H1 (cell line): ENCODE measurements at regions not wholly inside any gene's neighbourhood (a gene's known extent, or its start where the extent isn't known, plus 50 kb on each side); places are given as distances from the start of the nearest gene placed in this dataset.

Experiments
- CTCF ChIA-PET: fragments of 300-600 bp; sonication (Branson Sonifier 250); formaldehyde crosslinking; loops from one replicate; lab custom pipeline; 2021; ENCODE audit not compliant: partially characterized antibody; lab: Charles Lee
- POLR2A ChIA-PET: fragments of 300-600 bp; sonication (Branson Sonifier 250); formaldehyde crosslinking; loops from one replicate; lab custom pipeline; 2021; ENCODE audit warnings: inconsistent platforms; ENCODE audit not compliant: partially characterized antibody; lab: Charles Lee
- DNase-seq, 2 experiments: peaks; one replicate each; pipeline versions ENCODE4 v3.0.0 to v3.0.0-alpha.2; 2010 to 2022; ENCODE audit warnings: low spot score in 2 of 2, low read depth in 1 of 2, mixed read lengths in 1 of 2
- FAIRE-seq: peaks from 2 replicates; lab custom pipeline; 2011; peaks lifted over from hg19 to GRCh38; lab: Jason Lieb, UNC
- H2AFZ ChIP-seq: 2 replicates; pipeline ENCODE4 v1.8.1; 2012; ENCODE audit warnings: low read length, inconsistent platforms
- H2AK5ac ChIP-seq: 2 replicates; pipeline ENCODE4 v1.6.1; 2013; ENCODE audit warnings: low read depth, low read length
- H2BK120ac ChIP-seq: replicated peaks from 2 replicates; pipeline ENCODE3; 2013; ENCODE audit warnings: low read depth, low read length, inconsistent platforms
- H2BK12ac ChIP-seq: 2 replicates; pipeline ENCODE4 v1.6.1; 2013; ENCODE audit warnings: low read depth, low read length
- H2BK15ac ChIP-seq: 2 replicates; pipeline ENCODE4 v1.6.1; 2013; ENCODE audit warnings: low read length
- H2BK20ac ChIP-seq: 2 replicates; pipeline ENCODE4 v1.6.1; 2013; ENCODE audit warnings: low read length
- H2BK5ac ChIP-seq: 2 replicates; pipeline ENCODE4 v1.6.1; 2013; ENCODE audit warnings: low read depth, low read length
- H3K14ac ChIP-seq: 2 replicates; pipeline ENCODE4 v1.6.1; 2013; ENCODE audit warnings: inconsistent platforms; ENCODE audit not compliant: insufficient read length
- H3K18ac ChIP-seq: 2 replicates; pipeline ENCODE4 v1.6.1; 2013; ENCODE audit warnings: low read length; ENCODE audit errors: extremely low read depth
- H3K23ac ChIP-seq: 2 replicates; pipeline ENCODE4 v1.6.1; 2013; ENCODE audit warnings: inconsistent platforms; ENCODE audit not compliant: insufficient read length
- H3K23me2 ChIP-seq: 2 replicates; pipeline ENCODE4 v1.6.1; 2013; ENCODE audit warnings: low read depth, low read length
- H3K27ac ChIP-seq: 2 replicates; pipeline ENCODE4 v1.6.1; 2011; ENCODE audit warnings: low read depth, low read length, inconsistent platforms
- H3K27me3 ChIP-seq, 4 experiments: replicated peaks in 1 of 4; 1 replicate in 1 of 4; 2 replicates in 3 of 4; pipeline versions ENCODE4 v1.6.1 to v1.8.1; 2011 to 2013; ENCODE audit warnings: low read length in 3 of 4, mild to moderate bottlenecking in 3 of 4, inconsistent platforms in 2 of 4, mixed read lengths in 2 of 4, moderate library complexity in 1 of 4; ENCODE audit not compliant: control insufficient read depth in 3 of 4, insufficient read depth in 3 of 4; ENCODE audit errors: extremely low read depth in 1 of 4
- H3K36me3 ChIP-seq, 4 experiments: 2 replicates each; pipeline versions ENCODE4 v1.6.1 to v1.8.1; 2011 to 2013; ENCODE audit warnings: mild to moderate bottlenecking in 4 of 4, low read length in 3 of 4, moderate library complexity in 2 of 4, control low read depth in 1 of 4, inconsistent platforms in 1 of 4; ENCODE audit not compliant: insufficient read depth in 4 of 4, control insufficient read depth in 2 of 4
- H3K4ac ChIP-seq: replicated peaks from 2 replicates; pipeline ENCODE3; 2013; ENCODE audit warnings: low read length, low read depth, mixed read lengths, inconsistent platforms; ENCODE audit not compliant: insufficient read length
- H3K4me1 ChIP-seq, 4 experiments: replicated peaks in 1 of 4; 1 replicate in 1 of 4; 2 replicates in 3 of 4; pipeline versions ENCODE4 v1.6.1 to v1.8.1; 2011 to 2013; ENCODE audit warnings: low read length in 3 of 4, inconsistent platforms in 2 of 4, mixed read lengths in 1 of 4; ENCODE audit not compliant: insufficient read depth in 4 of 4, control insufficient read depth in 3 of 4
- H3K4me2 ChIP-seq, 2 experiments: 2 replicates each; pipeline versions ENCODE4 v1.6.1 to v1.8.1; 2011 to 2013; ENCODE audit warnings: low read depth in 2 of 2, low read length in 2 of 2, control low read depth in 1 of 2, inconsistent platforms in 1 of 2, mild to moderate bottlenecking in 1 of 2; ENCODE audit not compliant: insufficient read depth in 1 of 2
- H3K4me3 ChIP-seq, 4 experiments: fragments of 200-600, 300-600 bp in 1 of 4; sonication (generic), shearing (Covaris generic), sonication (Bioruptor Twin) in 1 of 4; 2 replicates each; pipeline versions ENCODE4 v1.5.1 to v1.8.1; 2011 to 2016; ENCODE audit warnings: low read length in 4 of 4, low read depth in 3 of 4, control low read depth in 2 of 4, inconsistent platforms in 2 of 4, mild to moderate bottlenecking in 2 of 4, mixed read lengths in 1 of 4, moderate library complexity in 1 of 4; ENCODE audit not compliant: insufficient read depth in 2 of 4; ENCODE audit errors: extremely low read depth in 1 of 4
- H3K56ac ChIP-seq: replicated peaks from 2 replicates; pipeline ENCODE3; 2013; ENCODE audit warnings: low read depth, mild to moderate bottlenecking, mixed read lengths, low read length, inconsistent platforms; ENCODE audit not compliant: insufficient read length
- H3K79me1 ChIP-seq: 2 replicates; pipeline ENCODE4 v1.6.1; 2013; ENCODE audit warnings: low read depth, low read length, control low read depth
- H3K79me2 ChIP-seq, 2 experiments: 2 replicates each; pipeline versions ENCODE4 v1.6.1 to v1.8.1; 2012 to 2013; ENCODE audit warnings: low read length in 2 of 2, mild to moderate bottlenecking in 2 of 2, inconsistent platforms in 1 of 2; ENCODE audit not compliant: insufficient read depth in 2 of 2, control insufficient read depth in 1 of 2
- H3K9ac ChIP-seq, 4 experiments: replicated peaks in 1 of 4; 1 replicate in 1 of 4; 2 replicates in 3 of 4; pipeline versions ENCODE4 v1.6.1 to v1.8.1; 2011 to 2013; ENCODE audit warnings: low read depth in 3 of 4, low read length in 3 of 4, control low read depth in 2 of 4, mild to moderate bottlenecking in 2 of 4, moderate library complexity in 2 of 4, inconsistent platforms in 1 of 4; ENCODE audit errors: extremely low read depth in 1 of 4
- H3K9me3 ChIP-seq, 2 experiments: 2 replicates each; pipeline versions ENCODE4 v1.6.1 to v1.8.1; 2012 to 2013; ENCODE audit warnings: mild to moderate bottlenecking in 2 of 2, moderate library complexity in 2 of 2, control low read depth in 1 of 2, inconsistent platforms in 1 of 2, low read depth in 1 of 2, low read length in 1 of 2, mixed read lengths in 1 of 2; ENCODE audit not compliant: insufficient read depth in 2 of 2
- H4K20me1 ChIP-seq, 2 experiments: replicated peaks in 1 of 2; 2 replicates each; pipeline versions ENCODE3 to v1.8.1; 2011 to 2013; ENCODE audit warnings: inconsistent platforms in 2 of 2, low read length in 2 of 2, mild to moderate bottlenecking in 1 of 2; ENCODE audit not compliant: insufficient read depth in 2 of 2, control insufficient read depth in 1 of 2
- H4K5ac ChIP-seq: 2 replicates; pipeline ENCODE4 v1.6.1; 2013; ENCODE audit warnings: low read length, low read depth, mixed read lengths, inconsistent platforms; ENCODE audit not compliant: insufficient read length
- H4K8ac ChIP-seq: 2 replicates; pipeline ENCODE4 v1.8.0; 2013; ENCODE audit warnings: mild to moderate bottlenecking, moderate library complexity, low read length, inconsistent platforms; ENCODE audit not compliant: insufficient read depth; ENCODE audit errors: extremely low read depth
- H4K91ac ChIP-seq: replicated peaks from 2 replicates; pipeline ENCODE3; 2013; ENCODE audit warnings: low read length, mixed read lengths, inconsistent platforms; ENCODE audit not compliant: insufficient read length
- BACH1 ChIP-seq: IDR thresholded peaks from 2 replicates; pipeline ENCODE4 v1.6.1; 2012; ENCODE audit warnings: low read length, improper control_type of control experiment
- CBX5 ChIP-seq: fragments of 300-800, 300-1000 bp; sonication (generic); IDR thresholded peaks from 2 replicates; pipeline ENCODE4 v1.7.1; 2016; ENCODE audit warnings: antibody characterized with exemption, low read length, low read depth
- JUN ChIP-seq: IDR thresholded peaks from 2 replicates; pipeline ENCODE4 v1.6.1; 2011; ENCODE audit warnings: low read depth, mild to moderate bottlenecking, improper control_type of control experiment, low read length
- KDM1A ChIP-seq: fragments of 200-600, 300-600 bp; sonication (generic); IDR thresholded peaks from 2 replicates; pipeline ENCODE4 v1.7.1; 2016; ENCODE audit warnings: mild to moderate bottlenecking, low read length, borderline replicate concordance
- MAFK ChIP-seq: IDR thresholded peaks from 2 replicates; pipeline ENCODE4 v1.6.1; 2012; ENCODE audit warnings: low read depth, mild to moderate bottlenecking, improper control_type of control experiment, low read length
- NRF1 ChIP-seq: IDR thresholded peaks from 2 replicates; pipeline ENCODE4 v1.6.1; 2011; ENCODE audit warnings: mild to moderate bottlenecking, low read depth, low read length, improper control_type of control experiment
- POLR2A ChIP-seq, 2 experiments: IDR thresholded peaks; 1 replicate in 1 of 2; 2 replicates in 1 of 2; pipeline ENCODE4 v1.6.1; 2011; ENCODE audit warnings: low read depth in 2 of 2, low read length in 2 of 2, mild to moderate bottlenecking in 2 of 2; ENCODE audit errors: control extremely low read depth in 1 of 2
- RFX5 ChIP-seq: IDR thresholded peaks from 2 replicates; pipeline ENCODE4 v1.6.1; 2011; ENCODE audit warnings: low read depth, low read length, improper control_type of control experiment, borderline replicate concordance
- RXRA ChIP-seq: IDR thresholded peaks from 2 replicates; pipeline ENCODE4 v1.6.1; 2011; ENCODE audit warnings: low read depth, mild to moderate bottlenecking, low read length, moderate library complexity; ENCODE audit not compliant: insufficient read depth
- SIRT6 ChIP-seq: IDR thresholded peaks from one replicate; pipeline ENCODE4 v1.7.1; 2012; ENCODE audit warnings: low read length, inconsistent platforms
- SP2 ChIP-seq: IDR thresholded peaks from 2 replicates; pipeline ENCODE4 v1.6.1; 2012; ENCODE audit warnings: mild to moderate bottlenecking, low read length, inconsistent platforms
- TAF7 ChIP-seq: optimal IDR thresholded peaks from 2 replicates; pipeline ENCODE3; 2011; ENCODE audit warnings: low read depth, mild to moderate bottlenecking, inconsistent platforms, low read length, moderate library complexity, borderline replicate concordance
- TEAD4 ChIP-seq: IDR thresholded peaks from 2 replicates; pipeline ENCODE4 v1.6.1; 2012; ENCODE audit warnings: low read depth, low read length, inconsistent platforms, mixed read lengths
- WGBS, 2 experiments: shearing (Covaris generic) in 1 of 2; methylation state at CpG; one replicate each; pipeline versions ENCODE4 v1.1.6 to v1.1.7; 2013 to 2015; ENCODE audit warnings: low lambda C conversion rate in 2 of 2, mixed read lengths in 2 of 2, inconsistent platforms in 1 of 2, low coverage in 1 of 2, missing lambda C conversion rate in 1 of 2; ENCODE audit not compliant: insufficient replicate concordance in 2 of 2, insufficient coverage in 1 of 2, insufficient read length in 1 of 2; ENCODE audit errors: extremely low coverage in 1 of 2, missing lambda C conversion rate in 1 of 2; 5-methylcytosine and 5-hydroxymethylcytosine counted together
- TF ChIP-seq, protein P1 (sequence below): IDR thresholded peaks from 2 replicates; pipeline ENCODE4 v1.6.1; 2012; ENCODE audit warnings: low read length, inconsistent platforms

GRCh38 chr1:112263453-112263852 is 132.6 kb upstream of the CTTNBP2NL start:
- no peak overlapping the region for H2BK20ac ChIP-seq
- no peaks in the 10 kb centered on the region for H3K23me2 ChIP-seq
- H3K4me1 ChIP-seq = peaks cover 0 to 8% (median 1%) of the 10 kb centered on the region in 4 experiments; a peak in 2 of 7 replicates
- ChIA-PET POLR2A (no interaction called here), CTCF (interaction anchor here (1.2 to 1.4 kb wide), 3 partner anchors 10 to 106 kb away, joined by 3 to 7 read pairs (median 3); no protein-coding TSS in a partner anchor)
- no peaks in the 10 kb centered on the region for H3K9me3 ChIP-seq
- WGBS, 2 experiments = 84% methylated on average over 1 of the region's 1 CpG; no CpG with 5 or more reads in 1 of the 2 experiments
- no peak overlapping the region for H3K4ac ChIP-seq
- H4K5ac ChIP-seq = no peak overlapping the region
- no peak overlapping the region for H4K91ac ChIP-seq
- no peaks in the 10 kb centered on the region for H3K27me3 ChIP-seq
- no peak overlapping the region for H4K8ac ChIP-seq
- H3K4me3 ChIP-seq = no peak overlapping the region
- no peak overlapping the region for H3K18ac ChIP-seq
- no peak overlapping the region for H3K23ac ChIP-seq
- no peak overlapping the region for H2BK5ac ChIP-seq
- H2BK120ac ChIP-seq = no peak overlapping the region
- no peak overlapping the region for H3K9ac ChIP-seq
- no peak overlapping the region for H2AK5ac ChIP-seq
- H2AFZ ChIP-seq = no peak overlapping the region
- no peak overlapping the region for H3K27ac ChIP-seq
- H3K14ac ChIP-seq = no peak overlapping the region
- H3K79me2 ChIP-seq = no peaks in the 10 kb centered on the region
- no peak overlapping the region for H3K4me2 ChIP-seq
- FAIRE-seq (no peak), DNase-seq (no peak)
- no peak overlapping the region for H3K56ac ChIP-seq
- no peaks in the 10 kb centered on the region for H3K79me1 ChIP-seq
- no peaks in the 10 kb centered on the region for H3K36me3 ChIP-seq
- TF ChIP-seq NRF1 (no peak), TEAD4 (no peak), CBX5 (no peak), MAFK (no peak), TAF7 (no peak), RXRA (no peak), BACH1 (no peak), SIRT6 (no peak), POLR2A (IDR thresholded peaks at IDR 0.05; ENCODE audit: control extremely low read depth in 1 of 2, low read depth in 2 of 2, low read length in 2 of 2) (no peak), SP2 (no peak), RFX5 (no peak), KDM1A (no peak), JUN (no peak)
- TF ChIP-seq, protein P1, sequence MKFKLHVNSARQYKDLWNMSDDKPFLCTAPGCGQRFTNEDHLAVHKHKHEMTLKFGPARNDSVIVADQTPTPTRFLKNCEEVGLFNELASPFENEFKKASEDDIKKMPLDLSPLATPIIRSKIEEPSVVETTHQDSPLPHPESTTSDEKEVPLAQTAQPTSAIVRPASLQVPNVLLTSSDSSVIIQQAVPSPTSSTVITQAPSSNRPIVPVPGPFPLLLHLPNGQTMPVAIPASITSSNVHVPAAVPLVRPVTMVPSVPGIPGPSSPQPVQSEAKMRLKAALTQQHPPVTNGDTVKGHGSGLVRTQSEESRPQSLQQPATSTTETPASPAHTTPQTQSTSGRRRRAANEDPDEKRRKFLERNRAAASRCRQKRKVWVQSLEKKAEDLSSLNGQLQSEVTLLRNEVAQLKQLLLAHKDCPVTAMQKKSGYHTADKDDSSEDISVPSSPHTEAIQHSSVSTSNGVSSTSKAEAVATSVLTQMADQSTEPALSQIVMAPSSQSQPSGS = no peak
- no peaks in the 10 kb centered on the region for H4K20me1 ChIP-seq
- no peak overlapping the region for H2BK15ac ChIP-seq
- no peak overlapping the region for H2BK12ac ChIP-seq
